Omental fat pad (tissue), 3 donors: ENCODE measurements at regions not wholly inside any gene's neighbourhood (a gene's known extent, or its start where the extent isn't known, plus 50 kb on each side); places are given as distances from the start of the nearest gene placed in this dataset.

Source experiments
- ATAC-seq: fragments of 150-250 bp; one replicate; pipeline ENCODE4 v1.9.1; 2016; ENCODE audit warnings: mild to moderate bottlenecking, moderate library complexity; ENCODE audit not compliant: low FRiP score
- DNase-seq: peaks from one replicate; pipeline ENCODE4 v3.0.0-alpha.2; 2019; ENCODE audit warnings: low spot score
- TF ChIP-seq, protein P1 (sequence below), 3 donors: fragments of 450-650 bp; IDR thresholded peaks; one replicate each; pipeline ENCODE4 v1.5.1; 2016 to 2017; ENCODE audit warnings: antibody characterized with exemption in 3 of 3, mild to moderate bottlenecking in 3 of 3, moderate library complexity in 2 of 3

DNA sequence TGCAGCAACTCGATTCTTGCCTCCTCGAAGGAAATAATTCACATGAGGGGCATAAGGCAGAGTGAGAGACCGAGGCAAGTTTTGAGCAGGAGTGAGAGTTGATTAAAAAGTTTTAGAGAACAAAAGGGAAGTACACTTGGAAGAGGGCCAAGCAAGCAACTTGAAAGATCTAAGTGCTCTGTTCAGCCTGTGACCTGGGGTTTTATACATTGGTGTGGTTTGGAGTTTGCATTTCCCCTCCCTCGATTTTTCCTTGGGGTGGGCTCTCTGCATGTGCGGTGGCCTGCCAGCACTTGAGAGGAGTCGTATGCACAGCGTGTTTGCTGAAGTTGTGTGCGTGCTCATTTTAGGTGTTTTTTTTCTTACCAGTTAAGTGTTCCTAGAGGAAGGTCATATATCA, 356.4 kb downstream of the KLHL4 start:
- DNase-seq (no peak), ATAC-seq (no peak)
- TF ChIP-seq, protein P1, sequence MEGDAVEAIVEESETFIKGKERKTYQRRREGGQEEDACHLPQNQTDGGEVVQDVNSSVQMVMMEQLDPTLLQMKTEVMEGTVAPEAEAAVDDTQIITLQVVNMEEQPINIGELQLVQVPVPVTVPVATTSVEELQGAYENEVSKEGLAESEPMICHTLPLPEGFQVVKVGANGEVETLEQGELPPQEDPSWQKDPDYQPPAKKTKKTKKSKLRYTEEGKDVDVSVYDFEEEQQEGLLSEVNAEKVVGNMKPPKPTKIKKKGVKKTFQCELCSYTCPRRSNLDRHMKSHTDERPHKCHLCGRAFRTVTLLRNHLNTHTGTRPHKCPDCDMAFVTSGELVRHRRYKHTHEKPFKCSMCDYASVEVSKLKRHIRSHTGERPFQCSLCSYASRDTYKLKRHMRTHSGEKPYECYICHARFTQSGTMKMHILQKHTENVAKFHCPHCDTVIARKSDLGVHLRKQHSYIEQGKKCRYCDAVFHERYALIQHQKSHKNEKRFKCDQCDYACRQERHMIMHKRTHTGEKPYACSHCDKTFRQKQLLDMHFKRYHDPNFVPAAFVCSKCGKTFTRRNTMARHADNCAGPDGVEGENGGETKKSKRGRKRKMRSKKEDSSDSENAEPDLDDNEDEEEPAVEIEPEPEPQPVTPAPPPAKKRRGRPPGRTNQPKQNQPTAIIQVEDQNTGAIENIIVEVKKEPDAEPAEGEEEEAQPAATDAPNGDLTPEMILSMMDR (IDR thresholded peaks at IDR 0.05) = no peak

DNA sequence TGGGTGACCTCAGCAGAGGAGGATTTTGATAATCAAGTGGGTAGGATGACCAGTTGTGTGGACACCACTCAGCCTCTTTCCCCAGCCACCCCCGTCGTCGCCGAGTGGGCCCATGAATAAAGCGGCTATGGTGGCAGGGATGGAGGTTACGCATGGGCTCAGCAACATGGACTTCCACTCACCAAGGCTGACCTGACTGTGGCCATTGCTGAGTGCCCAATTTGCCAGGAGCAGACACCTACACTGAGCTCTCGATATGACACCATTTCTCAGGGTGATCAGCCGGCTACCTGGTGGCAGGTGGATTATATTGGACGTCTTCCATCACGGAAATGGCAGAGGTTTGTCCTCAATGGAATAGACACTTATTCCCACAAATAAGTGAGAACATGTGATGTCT, 361.3 kb downstream of the KLHL4 start:
- DNase-seq (no peak), ATAC-seq (no peak)
- TF ChIP-seq, protein P1 (IDR thresholded peaks at IDR 0.05) = no peak

- DNase-seq (no peak), ATAC-seq (no peak)
- TF ChIP-seq, protein P1 (IDR thresholded peaks at IDR 0.05) = no peak
Observed at GRCh38 chrX:87890437-87890836, 372.8 kb downstream of the KLHL4 start.

- TF ChIP-seq, protein P1 (IDR thresholded peaks at IDR 0.05) = no peak
- no peak for DNase-seq
- ATAC-seq = no peak
Observed at GRCh38 chrX:87895421-87895820, 377.8 kb downstream of the KLHL4 start.

DNA sequence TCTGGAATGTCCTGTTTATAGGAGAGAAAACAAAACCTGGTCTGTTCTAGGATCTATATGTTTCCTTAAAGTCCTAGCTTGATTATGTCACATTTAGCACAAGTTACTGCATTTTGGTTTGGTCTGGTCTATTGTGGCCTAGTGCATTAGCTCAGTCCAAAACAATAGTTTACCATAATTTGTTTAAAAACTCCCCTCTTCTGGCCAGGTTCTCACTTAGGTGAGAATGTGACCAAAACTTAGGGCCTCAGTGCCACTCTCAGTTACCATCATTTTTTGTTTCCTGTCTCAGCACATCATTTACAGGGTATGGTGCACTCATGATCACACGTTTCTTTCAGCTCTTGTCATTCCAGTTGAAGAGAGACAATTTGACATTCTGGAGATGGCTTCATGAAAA, 378.5 kb downstream of the KLHL4 start:
- ATAC-seq = no peak
- DNase-seq = no peak
- TF ChIP-seq, protein P1 (IDR thresholded peaks at IDR 0.05) = no peak

- DNase-seq (no peak), ATAC-seq (no peak)
- TF ChIP-seq, protein P1 (IDR thresholded peaks at IDR 0.05) = no peak
Observed at GRCh38 chrX:87900320-87900908, 382.8 kb downstream of the KLHL4 start.

GRCh38 chrX:87901060-87901459, 383.5 kb downstream of the KLHL4 start:
- DNase-seq = no peak
- ATAC-seq = no peak
- TF ChIP-seq, protein P1 (IDR thresholded peaks at IDR 0.05) = no peak
